WTC11 (cell line): ENCODE measurements at regions not wholly inside any gene's neighbourhood (a gene's known extent, or its start where the extent isn't known, plus 50 kb on each side); places are given as distances from the start of the nearest gene placed in this dataset.
A peak's percentile ranks its signal among the peaks of the same experiment; 100 is the strongest.

Experiments
- ATAC-seq: fragments of 200-7000 bp; cut with Tn5 transposase; 2 replicates; pipeline ENCODE4 v1.10.0; 2021; ENCODE audit warnings: mild to moderate bottlenecking, moderate library complexity
- CTCF ChIA-PET: fragments of 300-600 bp; sonication (Branson Sonifier 250); formaldehyde crosslinking; loops from one replicate; lab custom pipeline; 2021; ENCODE audit warnings: antibody characterized with exemption; lab: Charles Lee
- POLR2A ChIA-PET: fragments of 350-600 bp; sonication (Branson Sonifier 250); formaldehyde crosslinking; loops from one replicate; lab custom pipeline; 2021; ENCODE audit warnings: antibody characterized with exemption; lab: Charles Lee
- DNase-seq: peaks from one replicate; pipeline ENCODE4 v3.0.0; 2021; ENCODE audit warnings: low spot score
- H3K27ac Mint-ChIP-seq: 2 replicates; pipeline ENCODE4 v1.8.0; 2021; ENCODE audit warnings: mixed read lengths
- H3K27me3 Mint-ChIP-seq: 2 replicates; pipeline ENCODE4 v1.8.0; 2021; ENCODE audit warnings: low read depth, mild to moderate bottlenecking, moderate library complexity, mixed read lengths
- H3K36me3 Mint-ChIP-seq: 2 replicates; pipeline ENCODE4 v1.8.0; 2021; ENCODE audit warnings: mixed read lengths
- H3K4me1 Mint-ChIP-seq: 2 replicates; pipeline ENCODE4 v1.8.0; 2022; ENCODE audit warnings: mixed read lengths
- H3K4me3 Mint-ChIP-seq: 2 replicates; pipeline ENCODE4 v1.8.0; 2021; ENCODE audit warnings: mild to moderate bottlenecking, moderate library complexity, mixed read lengths
- H3K9me3 Mint-ChIP-seq: 2 replicates; pipeline ENCODE4 v1.8.0; 2021; ENCODE audit warnings: mixed read lengths
- AFF4 ChIP-seq: sonication (generic); formaldehyde crosslinking; IDR thresholded peaks from 2 replicates; pipeline ENCODE4 v1.8.1; 2023; ENCODE audit warnings: mild to moderate bottlenecking, missing genetic modification reagents, borderline replicate concordance
- ATF1 ChIP-seq: sonication (generic); formaldehyde crosslinking; IDR thresholded peaks from 2 replicates; pipeline ENCODE4 v1.8.1; 2023; ENCODE audit warnings: mild to moderate bottlenecking, moderate library complexity, missing genetic modification reagents
- E2F4 ChIP-seq: sonication (generic); formaldehyde crosslinking; IDR thresholded peaks from 2 replicates; pipeline ENCODE4 v1.8.1; 2022; ENCODE audit warnings: low read depth, mild to moderate bottlenecking, moderate library complexity, missing genetic modification reagents, borderline replicate concordance
- EMX1 ChIP-seq: fragments of 250-450 bp; sonication (Bioruptor Pico); IDR thresholded peaks from 2 replicates; pipeline ENCODE4 v1.8.0; 2021; ENCODE audit warnings: mild to moderate bottlenecking
- FOXJ3 ChIP-seq: sonication (generic); formaldehyde crosslinking; IDR thresholded peaks from 2 replicates; pipeline ENCODE4 v1.9.0; 2021; ENCODE audit warnings: missing genetic modification reagents, mild to moderate bottlenecking, borderline replicate concordance
- GTF2I ChIP-seq: fragments of 250-450 bp; sonication (Bioruptor Pico); conservative IDR thresholded peaks from 2 replicates; pipeline ENCODE4 v1.4.0; 2021; ENCODE audit warnings: mild to moderate bottlenecking
- JUN ChIP-seq: sonication (generic); formaldehyde crosslinking; IDR thresholded peaks from 2 replicates; pipeline ENCODE4 v1.8.0; 2023; ENCODE audit warnings: mild to moderate bottlenecking, missing genetic modification reagents
- MXD4 ChIP-seq: fragments of 250-450 bp; sonication (Bioruptor Pico); IDR thresholded peaks from 2 replicates; pipeline ENCODE4 v1.8.0; 2021; ENCODE audit warnings: mild to moderate bottlenecking, moderate library complexity, borderline replicate concordance
- NR1H2 ChIP-seq: sonication (generic); formaldehyde crosslinking; IDR thresholded peaks from 2 replicates; pipeline ENCODE4 v1.9.0; 2021; ENCODE audit warnings: mild to moderate bottlenecking, moderate library complexity, missing genetic modification reagents
- NR2C2 ChIP-seq: sonication (generic); formaldehyde crosslinking; IDR thresholded peaks from 2 replicates; pipeline ENCODE4 v1.8.0; 2022; ENCODE audit warnings: mild to moderate bottlenecking, missing genetic modification reagents
- TP53 ChIP-seq: sonication (generic); formaldehyde crosslinking; IDR thresholded peaks from 2 replicates; pipeline ENCODE4 v1.8.1; 2023; ENCODE audit warnings: mild to moderate bottlenecking, missing genetic modification reagents
- ZMAT4 ChIP-seq: fragments of 250-450 bp; sonication (Bioruptor Pico); IDR thresholded peaks from 2 replicates; pipeline ENCODE4 v1.9.0; 2021; ENCODE audit warnings: mild to moderate bottlenecking
- ZNF121 ChIP-seq: sonication (generic); formaldehyde crosslinking; IDR thresholded peaks from 2 replicates; pipeline ENCODE4 v1.8.0; 2023; ENCODE audit warnings: missing genetic modification reagents
- ZNF396 ChIP-seq: fragments of 250-450 bp; sonication (Bioruptor Pico); IDR thresholded peaks from 2 replicates; pipeline ENCODE4 v1.8.0; 2021; ENCODE audit warnings: mild to moderate bottlenecking, moderate library complexity, borderline replicate concordance
- TF ChIP-seq, protein P1 (sequence below): sonication (generic); formaldehyde crosslinking; IDR thresholded peaks from 2 replicates; pipeline ENCODE4 v1.8.0; 2023; ENCODE audit warnings: missing genetic modification reagents
- TF ChIP-seq, protein P2 (sequence below): sonication (generic); formaldehyde crosslinking; IDR thresholded peaks from 2 replicates; pipeline ENCODE4 v1.8.1; 2023; ENCODE audit warnings: mild to moderate bottlenecking, missing genetic modification reagents

DNA sequence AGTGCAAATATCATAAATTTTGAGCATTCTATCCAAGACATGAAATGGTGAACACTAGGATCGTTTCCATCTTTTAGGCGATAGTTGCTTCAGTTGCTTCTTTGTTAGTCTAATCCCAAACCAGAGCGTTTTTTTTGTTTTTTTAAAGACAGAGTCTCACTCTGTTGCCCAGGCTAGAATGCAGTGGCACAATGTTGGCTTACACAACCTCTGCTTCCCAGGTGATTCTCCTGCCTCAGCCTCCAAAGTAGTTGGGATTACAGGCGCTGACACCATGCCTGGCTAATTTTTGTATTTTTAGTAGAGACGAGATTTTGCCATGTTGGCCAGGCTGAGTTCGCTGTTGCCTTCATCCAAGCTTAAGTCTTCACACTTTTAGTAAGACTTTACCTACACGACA, 265.3 kb downstream of the SHQ1 start:
- Mint-ChIP-seq H3K9me3 (no peaks in the 10 kb centered on the region), H3K27me3 (peaks cover 3% of the 10 kb centered on the region; the same call in 1 of the 2 replicates), H3K4me3 (no peak overlapping the region), H3K27ac (peak overlapping the region; percentile 100), H3K4me1 (peaks cover 50% of the 10 kb centered on the region), H3K36me3 (no peaks in the 10 kb centered on the region)
- POLR2A ChIA-PET = no interaction called here
- TF ChIP-seq ZNF121 (CRISPR knock-in tag) = peak; percentile 73
- no peak for TF ChIP-seq NR2C2 (CRISPR knock-in tag)
- no peak for TF ChIP-seq ZMAT4 (CRISPR knock-in tag)
- DNase-seq (no peak), ATAC-seq (no peak)
- CTCF ChIA-PET = no interaction called here

- DNase-seq = no peak
- Mint-ChIP-seq H3K27me3 (peaks cover 3% of the 10 kb centered on the region; the same call in 1 of the 2 replicates), H3K27ac (peak overlapping the region; percentile 100), H3K9me3 (no peaks in the 10 kb centered on the region), H3K4me3 (no peak overlapping the region), H3K36me3 (no peaks in the 10 kb centered on the region), H3K4me1 (peaks cover 50% of the 10 kb centered on the region)
- no peak for TF ChIP-seq E2F4 (CRISPR knock-in tag)
- no peak for TF ChIP-seq ZNF396 (CRISPR knock-in tag)
- TF ChIP-seq, protein P1, sequence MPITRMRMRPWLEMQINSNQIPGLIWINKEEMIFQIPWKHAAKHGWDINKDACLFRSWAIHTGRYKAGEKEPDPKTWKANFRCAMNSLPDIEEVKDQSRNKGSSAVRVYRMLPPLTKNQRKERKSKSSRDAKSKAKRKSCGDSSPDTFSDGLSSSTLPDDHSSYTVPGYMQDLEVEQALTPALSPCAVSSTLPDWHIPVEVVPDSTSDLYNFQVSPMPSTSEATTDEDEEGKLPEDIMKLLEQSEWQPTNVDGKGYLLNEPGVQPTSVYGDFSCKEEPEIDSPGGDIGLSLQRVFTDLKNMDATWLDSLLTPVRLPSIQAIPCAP (CRISPR knock-in tag) = no peak
- TF ChIP-seq AFF4 = no peak
- TF ChIP-seq ATF1 (CRISPR knock-in tag) = no peak
- TF ChIP-seq TP53 (CRISPR knock-in tag) = no peak
- TF ChIP-seq MXD4 (CRISPR knock-in tag) = no peak
- TF ChIP-seq JUN (CRISPR knock-in tag) = no peak
- no peak for TF ChIP-seq NR1H2
- TF ChIP-seq GTF2I (CRISPR knock-in tag) = no peak
- no peak for TF ChIP-seq EMX1
- TF ChIP-seq, protein P2, sequence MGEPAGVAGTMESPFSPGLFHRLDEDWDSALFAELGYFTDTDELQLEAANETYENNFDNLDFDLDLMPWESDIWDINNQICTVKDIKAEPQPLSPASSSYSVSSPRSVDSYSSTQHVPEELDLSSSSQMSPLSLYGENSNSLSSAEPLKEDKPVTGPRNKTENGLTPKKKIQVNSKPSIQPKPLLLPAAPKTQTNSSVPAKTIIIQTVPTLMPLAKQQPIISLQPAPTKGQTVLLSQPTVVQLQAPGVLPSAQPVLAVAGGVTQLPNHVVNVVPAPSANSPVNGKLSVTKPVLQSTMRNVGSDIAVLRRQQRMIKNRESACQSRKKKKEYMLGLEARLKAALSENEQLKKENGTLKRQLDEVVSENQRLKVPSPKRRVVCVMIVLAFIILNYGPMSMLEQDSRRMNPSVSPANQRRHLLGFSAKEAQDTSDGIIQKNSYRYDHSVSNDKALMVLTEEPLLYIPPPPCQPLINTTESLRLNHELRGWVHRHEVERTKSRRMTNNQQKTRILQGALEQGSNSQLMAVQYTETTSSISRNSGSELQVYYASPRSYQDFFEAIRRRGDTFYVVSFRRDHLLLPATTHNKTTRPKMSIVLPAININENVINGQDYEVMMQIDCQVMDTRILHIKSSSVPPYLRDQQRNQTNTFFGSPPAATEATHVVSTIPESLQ (CRISPR knock-in tag) = no peak
- no peak for TF ChIP-seq ZNF121 (CRISPR knock-in tag)
- no peak for TF ChIP-seq FOXJ3
- POLR2A ChIA-PET = no interaction called here
- CTCF ChIA-PET = no interaction called here
- peak; percentile 89 for ATAC-seq
Observed at GRCh38 chr3:72582211-72582878, 265.9 kb downstream of the SHQ1 start.
